Body of pancreas (tissue), 4 donors: ENCODE measurements at regions not wholly inside any gene's neighbourhood (a gene's known extent, or its start where the extent isn't known, plus 50 kb on each side); places are given as distances from the start of the nearest gene placed in this dataset.

ENCODE experiments used
- ATAC-seq: fragments of 150-250 bp; one replicate; pipeline ENCODE4 v1.9.1; 2016
- DNase-seq, 4 donors: peaks; one replicate each; pipeline ENCODE4 v3.0.0-alpha.2; 2019
- H3K27ac ChIP-seq, 4 donors: fragments of 200-600 bp; sonication (generic); 1 replicate in 3 of 4; 2 replicates in 1 of 4; pipeline versions ENCODE4 v1.5.1 to v1.6.1; 2016 to 2019; ENCODE audit warnings: mild to moderate bottlenecking in 1 of 4, mixed read lengths in 1 of 4, moderate library complexity in 1 of 4
- H3K27me3 ChIP-seq, 2 donors: fragments of 200-600 bp; sonication (generic); one replicate each; pipeline ENCODE4 v1.6.0; 2016; ENCODE audit warnings: mild to moderate bottlenecking in 1 of 2
- H3K36me3 ChIP-seq, 2 donors: fragments of 200-600 bp; sonication (generic); replicated peaks in 1 of 2; 2 replicates each; pipeline ENCODE4 v1.5.1; 2016; ENCODE audit warnings: low read depth in 2 of 2; ENCODE audit not compliant: insufficient read depth in 1 of 2
- H3K4me1 ChIP-seq: fragments of 200-600 bp; sonication (generic); one replicate; pipeline ENCODE4 v1.6.0; 2016
- H3K4me3 ChIP-seq, 2 donors: fragments of 200-600 bp; sonication (generic); 1 replicate in 1 of 2; 2 replicates in 1 of 2; pipeline ENCODE4 v1.5.1; 2016 to 2019
- H3K9me3 ChIP-seq, 3 donors: fragments of 200-600 bp; sonication (generic); 1 replicate in 2 of 3; 2 replicates in 1 of 3; pipeline ENCODE4 v1.5.1; 2016
- POLR2A ChIP-seq, 3 donors: fragments of 450-650 bp; IDR thresholded peaks; one replicate each; pipeline ENCODE4 v1.6.1; 2016; ENCODE audit warnings: antibody characterized with exemption in 3 of 3, mild to moderate bottlenecking in 2 of 3
- WGBS, 2 donors: methylation state at CpG; one replicate each; pipeline ENCODE4 v1.1.5; 2017; 5-methylcytosine and 5-hydroxymethylcytosine counted together
- intact Hi-C: fragments of 100-400 bp; cut with DNase I; formaldehyde crosslinking; loops from one replicate; pipeline ENCODE4 v1.15.1; 2023
- TF ChIP-seq, protein P1 (sequence below), 7 experiments: fragments of 450-650 bp in 4 of 7; fragments of 200-600 bp in 3 of 7; sonication (generic) in 3 of 7; IDR thresholded peaks; one replicate each; pipeline ENCODE4 v1.5.1; 2016 to 2019; ENCODE audit warnings: antibody characterized with exemption in 7 of 7

DNA sequence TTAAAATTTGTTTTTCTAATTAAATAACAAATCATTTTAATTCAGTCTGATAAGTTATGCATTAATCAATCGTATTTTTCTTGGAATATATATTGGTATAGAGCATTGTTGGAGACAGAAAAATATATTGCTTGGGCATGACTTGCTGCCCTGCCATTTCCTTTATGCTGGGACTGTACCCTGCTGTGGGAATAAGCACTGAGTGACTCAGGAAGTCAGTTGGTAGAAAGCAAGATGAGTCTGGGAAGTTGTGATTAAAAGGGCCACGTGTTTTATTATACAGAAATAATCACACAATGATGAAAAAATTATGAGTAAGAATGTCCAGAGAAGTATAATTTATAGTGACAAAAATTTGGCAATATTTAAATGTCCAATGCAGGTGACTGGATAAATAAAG lies 139.5 kb downstream of the KIF18A start:
- Histone ChIP-seq H3K27ac (no peak overlapping the region), H3K4me3 (no peak overlapping the region), H3K36me3 (no peaks in the 10 kb centered on the region), H3K9me3 (no peaks in the 10 kb centered on the region), H3K27me3 (no peaks in the 10 kb centered on the region), H3K4me1 (no peaks in the 10 kb centered on the region)
- DNase-seq: no peak
- no peak for TF ChIP-seq POLR2A (IDR thresholded peaks at IDR 0.05)
- TF ChIP-seq, protein P1, sequence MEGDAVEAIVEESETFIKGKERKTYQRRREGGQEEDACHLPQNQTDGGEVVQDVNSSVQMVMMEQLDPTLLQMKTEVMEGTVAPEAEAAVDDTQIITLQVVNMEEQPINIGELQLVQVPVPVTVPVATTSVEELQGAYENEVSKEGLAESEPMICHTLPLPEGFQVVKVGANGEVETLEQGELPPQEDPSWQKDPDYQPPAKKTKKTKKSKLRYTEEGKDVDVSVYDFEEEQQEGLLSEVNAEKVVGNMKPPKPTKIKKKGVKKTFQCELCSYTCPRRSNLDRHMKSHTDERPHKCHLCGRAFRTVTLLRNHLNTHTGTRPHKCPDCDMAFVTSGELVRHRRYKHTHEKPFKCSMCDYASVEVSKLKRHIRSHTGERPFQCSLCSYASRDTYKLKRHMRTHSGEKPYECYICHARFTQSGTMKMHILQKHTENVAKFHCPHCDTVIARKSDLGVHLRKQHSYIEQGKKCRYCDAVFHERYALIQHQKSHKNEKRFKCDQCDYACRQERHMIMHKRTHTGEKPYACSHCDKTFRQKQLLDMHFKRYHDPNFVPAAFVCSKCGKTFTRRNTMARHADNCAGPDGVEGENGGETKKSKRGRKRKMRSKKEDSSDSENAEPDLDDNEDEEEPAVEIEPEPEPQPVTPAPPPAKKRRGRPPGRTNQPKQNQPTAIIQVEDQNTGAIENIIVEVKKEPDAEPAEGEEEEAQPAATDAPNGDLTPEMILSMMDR (IDR thresholded peaks at IDR 0.05): no peak
- intact Hi-C loops: no loop called here
- ATAC-seq: no peak
- 52 to 61% methylated on average over 2 of the region's 2 CpGs for WGBS, 2 donors

DNA sequence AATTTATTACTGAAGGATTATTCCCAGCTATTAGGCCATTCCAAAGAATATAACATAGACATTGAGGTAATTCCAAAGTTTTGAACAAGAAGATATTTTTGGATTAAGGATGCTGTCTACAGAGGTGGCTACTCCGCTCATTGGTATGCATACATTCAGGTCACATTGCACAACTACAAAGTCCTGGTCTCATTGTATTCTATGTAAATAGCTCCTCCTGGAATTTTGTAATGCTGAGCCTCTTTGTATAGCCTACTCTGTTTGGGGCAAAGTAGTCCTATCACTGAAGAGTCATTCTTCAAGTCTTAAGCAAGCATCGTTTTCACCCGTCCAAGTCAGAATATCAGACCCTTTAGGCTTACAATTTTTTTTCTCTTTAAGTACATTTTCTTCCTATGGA lies 142.4 kb downstream of the KIF18A start:
- TF ChIP-seq POLR2A (IDR thresholded peaks at IDR 0.05): no peak
- TF ChIP-seq, protein P1 (IDR thresholded peaks at IDR 0.05): no peak
- Histone ChIP-seq H3K27ac (no peak overlapping the region), H3K4me1 (no peaks in the 10 kb centered on the region), H3K9me3 (no peaks in the 10 kb centered on the region), H3K27me3 (no peaks in the 10 kb centered on the region), H3K36me3 (no peaks in the 10 kb centered on the region), H3K4me3 (no peak overlapping the region)
- DNase-seq: no peak
- intact Hi-C loops: no loop called here
- 64 to 75% methylated on average over 3 of the region's 3 CpGs for WGBS, 2 donors
- ATAC-seq: no peak

DNA sequence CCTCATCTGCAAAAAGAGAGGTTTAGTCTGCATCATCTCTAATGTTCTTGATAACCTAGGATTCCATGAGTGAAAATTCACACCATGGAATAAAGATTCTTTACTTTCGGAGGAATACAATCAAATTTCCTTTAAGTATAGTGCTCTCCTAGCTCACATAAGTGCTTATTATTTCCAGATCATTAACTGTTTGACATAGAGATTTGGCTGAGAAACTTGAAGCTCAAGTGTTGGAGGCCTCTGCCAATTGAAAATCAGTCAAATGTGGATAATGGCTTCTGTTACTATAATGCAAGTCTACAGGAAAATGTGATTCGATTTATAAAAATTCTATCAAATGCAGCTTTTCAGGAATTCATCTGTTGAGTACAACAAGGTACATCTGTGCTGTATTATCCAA lies 144.6 kb downstream of the KIF18A start:
- H3K4me3 ChIP-seq: no peak overlapping the region
- DNase-seq (no peak), ATAC-seq (no peak)
- H3K27ac ChIP-seq: no peak overlapping the region
- H3K9me3 ChIP-seq: no peaks in the 10 kb centered on the region
- H3K27me3 ChIP-seq: no peaks in the 10 kb centered on the region
- H3K4me1 ChIP-seq: no peaks in the 10 kb centered on the region
- WGBS, 2 donors: 79 to 80% methylated on average over 2 of the region's 2 CpGs
- no peak for TF ChIP-seq POLR2A (IDR thresholded peaks at IDR 0.05)
- TF ChIP-seq, protein P1 (IDR thresholded peaks at IDR 0.05): no peak
- no peaks in the 10 kb centered on the region for H3K36me3 ChIP-seq
- intact Hi-C loops: no loop called here

DNA sequence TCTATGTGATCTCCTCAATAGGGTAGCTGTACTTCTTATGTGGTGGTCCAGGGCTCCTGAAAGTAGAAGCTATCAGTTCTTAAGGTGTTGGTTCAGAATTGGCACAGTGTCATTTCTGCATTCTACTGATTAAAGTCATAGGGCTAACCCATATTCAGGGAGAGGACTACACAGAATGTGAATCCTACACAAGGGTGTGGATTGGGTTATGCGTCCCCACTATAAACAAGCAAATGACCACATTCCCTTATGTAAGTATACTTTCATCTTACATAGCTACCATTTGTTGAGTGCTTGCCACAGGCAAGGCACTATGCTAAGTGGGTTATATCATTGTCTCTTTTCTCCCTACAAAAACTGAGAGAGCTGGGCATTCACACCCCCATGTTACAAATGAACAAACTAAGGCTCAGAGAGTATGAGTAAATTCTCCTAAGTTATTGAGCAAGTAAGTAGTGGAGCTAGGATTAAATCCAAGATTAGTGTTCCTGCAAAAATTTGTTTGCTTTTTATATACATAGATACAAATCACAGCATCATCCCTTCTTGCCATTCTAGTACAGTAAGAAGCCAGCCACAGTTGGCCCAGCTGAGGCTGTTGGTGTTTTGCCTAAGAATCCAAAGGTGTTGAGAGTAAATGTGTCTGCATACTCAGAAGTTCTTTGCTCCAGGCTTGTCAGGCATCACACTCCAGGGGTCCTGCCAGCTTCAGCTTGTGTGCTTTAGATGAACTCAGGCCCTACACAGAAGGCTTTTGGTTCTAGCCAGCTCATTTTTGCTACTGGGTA lies 157.8 kb downstream of the KIF18A start:
- H3K27ac ChIP-seq: no peak overlapping the region
- 85 to 89% methylated on average over 1 of the region's 1 CpG for whole genome bisulfite sequencing, 2 donors
- no peaks in the 10 kb centered on the region for H3K9me3 ChIP-seq
- H3K27me3 ChIP-seq: no peaks in the 10 kb centered on the region
- ATAC-seq (no peak), DNase-seq (no peak)
- H3K4me1 ChIP-seq: no peaks in the 10 kb centered on the region
- no peak overlapping the region for H3K4me3 ChIP-seq
- H3K36me3 ChIP-seq: no peaks in the 10 kb centered on the region
- TF ChIP-seq POLR2A (IDR thresholded peaks at IDR 0.05): no peak
- TF ChIP-seq, protein P1 (IDR thresholded peaks at IDR 0.05): no peak
- intact Hi-C loops: no loop called here

DNA sequence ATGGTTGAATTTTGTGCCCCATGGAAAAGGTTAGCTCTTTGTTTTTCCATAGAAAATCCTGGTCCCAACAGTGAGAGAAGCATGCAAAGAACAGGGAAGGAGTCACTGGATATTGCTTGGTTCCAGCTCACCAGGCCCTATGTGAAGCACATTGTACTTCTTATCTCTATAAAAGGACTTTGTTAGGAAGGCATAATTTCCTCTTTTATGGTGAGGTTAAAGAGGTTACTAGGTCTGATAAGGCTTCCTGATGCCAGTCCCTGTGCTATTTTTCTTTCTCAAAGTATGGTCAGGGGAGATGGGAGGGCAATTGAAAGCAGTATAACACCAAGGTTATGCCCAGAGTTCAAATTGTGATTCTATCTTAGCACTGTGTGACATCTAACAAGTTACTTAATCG lies 162.6 kb downstream of the KIF18A start:
- Histone ChIP-seq H3K4me3 (no peak overlapping the region), H3K9me3 (no peaks in the 10 kb centered on the region), H3K4me1 (no peaks in the 10 kb centered on the region), H3K27ac (no peak overlapping the region), H3K36me3 (no peaks in the 10 kb centered on the region), H3K27me3 (no peaks in the 10 kb centered on the region)
- ATAC-seq (no peak), DNase-seq (no peak)
- WGBS, 2 donors: 92 to 95% methylated on average over 1 of the region's 1 CpG
- TF ChIP-seq, protein P1 (IDR thresholded peaks at IDR 0.05): no peak
- TF ChIP-seq POLR2A (IDR thresholded peaks at IDR 0.05): no peak
- intact Hi-C loops: no loop called here
